Activated naive CD4-positive, alpha-beta T cell treated with anti-CD3 and anti-CD28 coated beads, Interleukin-2, amount 10 ng/mL, durations not matched to agents 7 days and 5 days (primary cell): ENCODE measurements at regions not wholly inside any gene's neighbourhood (a gene's known extent, or its start where the extent isn't known, plus 50 kb on each side); places are given as distances from the start of the nearest gene placed in this dataset.

Experiments
- CTCF ChIA-PET: fragments of 350-600 bp; sonication (Branson Sonifier 250); formaldehyde crosslinking; loops from one replicate; lab custom pipeline; 2021; ENCODE audit warnings: antibody characterized with exemption; lab: Charles Lee
- DNase-seq: peaks from one replicate; pipeline ENCODE4 v3.0.0-alpha.2; 2020
- H3K27ac Mint-ChIP-seq: one replicate; pipeline ENCODE4 v1.8.0; 2021; ENCODE audit warnings: mild to moderate bottlenecking, moderate library complexity, mixed read lengths
- H3K27me3 Mint-ChIP-seq: one replicate; pipeline ENCODE4 v1.8.0; 2021; ENCODE audit warnings: mild to moderate bottlenecking, mixed read lengths
- H3K36me3 Mint-ChIP-seq: one replicate; pipeline ENCODE4 v1.8.0; 2021; ENCODE audit warnings: mixed read lengths
- H3K4me1 Mint-ChIP-seq: one replicate; pipeline ENCODE4 v1.8.0; 2021; ENCODE audit warnings: mixed read lengths
- H3K4me3 Mint-ChIP-seq: one replicate; pipeline ENCODE4 v1.8.0; 2021; ENCODE audit warnings: mild to moderate bottlenecking, moderate library complexity, mixed read lengths
- H3K9me3 Mint-ChIP-seq: one replicate; pipeline ENCODE4 v1.8.0; 2021; ENCODE audit warnings: mixed read lengths

GRCh38 chr2:118197011-118197675, 108.9 kb downstream of the INSIG2 start:
- no peak for DNase-seq
- Mint-ChIP-seq H3K36me3 (no peaks in the 10 kb centered on the region), H3K27me3 (peaks cover 20% of the 10 kb centered on the region), H3K9me3 (no peaks in the 10 kb centered on the region), H3K4me1 (no peaks in the 10 kb centered on the region), H3K27ac (no peak overlapping the region), H3K4me3 (no peak overlapping the region)
- CTCF ChIA-PET, result no interaction called here

- H3K27me3 Mint-ChIP-seq, result peaks cover 23% of the 10 kb centered on the region
- H3K4me1 Mint-ChIP-seq, result peaks cover 15% of the 10 kb centered on the region
- no peak overlapping the region for H3K4me3 Mint-ChIP-seq
- H3K9me3 Mint-ChIP-seq, result no peaks in the 10 kb centered on the region
- H3K27ac Mint-ChIP-seq, result no peak overlapping the region
- no peak for DNase-seq
- CTCF ChIA-PET, result no interaction called here
- peaks cover 3% of the 10 kb centered on the region for H3K36me3 Mint-ChIP-seq
Measured at GRCh38 chr2:118190474-118190873, 102.2 kb downstream of the INSIG2 start.

- peak overlapping the region; percentile 94 for H3K27ac Mint-ChIP-seq
- CTCF ChIA-PET, result interaction anchor here (0.8 to 2.3 kb wide), 4 partner anchors 9 to 154 kb away, joined by 3 to 5 read pairs (median 4); no protein-coding TSS in a partner anchor
- no peaks in the 10 kb centered on the region for H3K9me3 Mint-ChIP-seq
- peaks cover 3% of the 10 kb centered on the region for H3K36me3 Mint-ChIP-seq
- H3K4me3 Mint-ChIP-seq, result peak overlapping the region; percentile 85
- H3K27me3 Mint-ChIP-seq, result peaks cover 14% of the 10 kb centered on the region
- no peak for DNase-seq
- peaks cover 23% of the 10 kb centered on the region for H3K4me1 Mint-ChIP-seq
Measured at GRCh38 chr2:118186858-118187254, 98.6 kb downstream of the INSIG2 start.

- DNase-seq, result peak; percentile 92
- Mint-ChIP-seq H3K27ac (peak overlapping the region; percentile 94), H3K36me3 (peaks cover 3% of the 10 kb centered on the region), H3K27me3 (peaks cover 9% of the 10 kb centered on the region), H3K4me3 (peak overlapping the region; percentile 85), H3K9me3 (no peaks in the 10 kb centered on the region), H3K4me1 (peaks cover 23% of the 10 kb centered on the region)
- CTCF ChIA-PET, result interaction anchor here (0.8 to 2.3 kb wide), 4 partner anchors 9 to 154 kb away, joined by 3 to 5 read pairs (median 4); no protein-coding TSS in a partner anchor
Measured at GRCh38 chr2:118186110-118186857, 98.0 kb downstream of the INSIG2 start.

GRCh38 chr2:118185210-118186109, 97.2 kb downstream of the INSIG2 start:
- H3K9me3 Mint-ChIP-seq, result no peaks in the 10 kb centered on the region
- H3K4me3 Mint-ChIP-seq, result peak overlapping the region; percentile 85
- H3K27ac Mint-ChIP-seq, result peak overlapping the region; percentile 94
- CTCF ChIA-PET, result interaction anchor here (0.8 to 2.3 kb wide), 4 partner anchors 8 to 153 kb away, joined by 3 to 5 read pairs (median 4); no protein-coding TSS in a partner anchor
- peaks cover 3% of the 10 kb centered on the region for H3K36me3 Mint-ChIP-seq
- H3K4me1 Mint-ChIP-seq, result peaks cover 23% of the 10 kb centered on the region
- DNase-seq, result peak; percentile 65
- peaks cover 8% of the 10 kb centered on the region for H3K27me3 Mint-ChIP-seq

- DNase-seq, result no peak
- H3K4me3 Mint-ChIP-seq, result no peak overlapping the region
- H3K36me3 Mint-ChIP-seq, result peaks cover 3% of the 10 kb centered on the region
- no peaks in the 10 kb centered on the region for H3K27me3 Mint-ChIP-seq
- no peaks in the 10 kb centered on the region for H3K9me3 Mint-ChIP-seq
- H3K4me1 Mint-ChIP-seq, result peaks cover 23% of the 10 kb centered on the region
- H3K27ac Mint-ChIP-seq, result no peak overlapping the region
- CTCF ChIA-PET, result no interaction called here
Measured at GRCh38 chr2:118183381-118183780, 95.1 kb downstream of the INSIG2 start.

- Mint-ChIP-seq H3K4me1 (peaks cover 11% of the 10 kb centered on the region), H3K27me3 (peaks cover 22% of the 10 kb centered on the region), H3K4me3 (no peak overlapping the region), H3K9me3 (no peaks in the 10 kb centered on the region), H3K36me3 (no peaks in the 10 kb centered on the region), H3K27ac (no peak overlapping the region)
- DNase-seq, result no peak
- CTCF ChIA-PET, result no interaction called here
Measured at GRCh38 chr2:118179445-118179844, 91.2 kb downstream of the INSIG2 start.

GRCh38 chr2:118177884-118178283, 89.6 kb downstream of the INSIG2 start:
- DNase-seq, result no peak
- CTCF ChIA-PET, result interaction anchor here (0.7 to 1.9 kb wide), 3 partner anchors 8 to 131 kb away, joined by 3 to 4 read pairs (median 3); no protein-coding TSS in a partner anchor
- H3K27ac Mint-ChIP-seq, result no peak overlapping the region

GRCh38 chr2:118177318-118177717, 89.0 kb downstream of the INSIG2 start:
- no peak overlapping the region for H3K4me3 Mint-ChIP-seq
- H3K36me3 Mint-ChIP-seq, result no peaks in the 10 kb centered on the region
- H3K9me3 Mint-ChIP-seq, result no peaks in the 10 kb centered on the region
- H3K27ac Mint-ChIP-seq, result no peak overlapping the region
- DNase-seq, result no peak
- CTCF ChIA-PET, result interaction anchor here (0.7 to 1.9 kb wide), 3 partner anchors 9 to 130 kb away, joined by 3 to 4 read pairs (median 3); no protein-coding TSS in a partner anchor
- H3K27me3 Mint-ChIP-seq, result peaks cover 26% of the 10 kb centered on the region
- H3K4me1 Mint-ChIP-seq, result peaks cover 11% of the 10 kb centered on the region

More at GRCh38 chr2:118177884-118178283, 89.6 kb downstream of the INSIG2 start:
- Mint-ChIP-seq H3K4me1 (peaks cover 11% of the 10 kb centered on the region), H3K9me3 (no peaks in the 10 kb centered on the region), H3K4me3 (no peak overlapping the region), H3K36me3 (no peaks in the 10 kb centered on the region), H3K27me3 (peaks cover 26% of the 10 kb centered on the region)

- Mint-ChIP-seq H3K9me3 (no peaks in the 10 kb centered on the region), H3K4me3 (no peak overlapping the region), H3K27ac (no peak overlapping the region), H3K4me1 (peaks cover 11% of the 10 kb centered on the region), H3K36me3 (no peaks in the 10 kb centered on the region), H3K27me3 (peaks cover 26% of the 10 kb centered on the region)
- no peak for DNase-seq
- CTCF ChIA-PET, result no interaction called here
Measured at GRCh38 chr2:118176601-118177000, 88.3 kb downstream of the INSIG2 start.

- Mint-ChIP-seq H3K27me3 (peaks cover 16% of the 10 kb centered on the region), H3K4me3 (no peak overlapping the region), H3K9me3 (no peaks in the 10 kb centered on the region), H3K36me3 (peaks cover 3% of the 10 kb centered on the region), H3K4me1 (peaks cover 2% of the 10 kb centered on the region), H3K27ac (no peak overlapping the region)
- CTCF ChIA-PET, result interaction anchor here (1.9 kb wide), 1 partner anchor 125 kb away, joined by 5 read pairs; no protein-coding TSS in a partner anchor
- DNase-seq, result no peak
Measured at GRCh38 chr2:118171546-118171945, 83.3 kb downstream of the INSIG2 start.

GRCh38 chr2:118169359-118170005, 81.2 kb downstream of the INSIG2 start:
- Mint-ChIP-seq H3K27me3 (peaks cover 9% of the 10 kb centered on the region), H3K27ac (no peak overlapping the region), H3K4me1 (no peaks in the 10 kb centered on the region), H3K4me3 (no peak overlapping the region), H3K36me3 (peaks cover 3% of the 10 kb centered on the region), H3K9me3 (peaks cover 7% of the 10 kb centered on the region)
- peak; percentile 59 for DNase-seq
- CTCF ChIA-PET, result interaction anchor here (0.7 to 1.2 kb wide), 2 partner anchors 12 to 123 kb away, joined by 3 to 6 read pairs; no protein-coding TSS in a partner anchor

GRCh38 chr2:118168615-118169014, 80.3 kb downstream of the INSIG2 start:
- Mint-ChIP-seq H3K27me3 (peaks cover 9% of the 10 kb centered on the region), H3K36me3 (peaks cover 3% of the 10 kb centered on the region), H3K9me3 (peaks cover 7% of the 10 kb centered on the region), H3K4me3 (no peak overlapping the region), H3K4me1 (no peaks in the 10 kb centered on the region), H3K27ac (no peak overlapping the region)
- CTCF ChIA-PET, result interaction anchor here (0.7 to 1.2 kb wide), 2 partner anchors 12 to 122 kb away, joined by 3 to 6 read pairs; no protein-coding TSS in a partner anchor
- DNase-seq, result no peak
